Breast epithelium (tissue), 4 donors: ENCODE measurements at regions not wholly inside any gene's neighbourhood (a gene's known extent, or its start where the extent isn't known, plus 50 kb on each side); places are given as distances from the start of the nearest gene placed in this dataset.

Source experiments
- DNase-seq, 2 donors: peaks; one replicate each; pipeline ENCODE4 v3.0.0-alpha.2; 2019; ENCODE audit warnings: low spot score in 2 of 2
- H3K27ac ChIP-seq, 2 donors: fragments of 200-600 bp; sonication (generic) in 1 of 2; one replicate each; pipeline ENCODE4 v1.5.1; 2016 to 2019; ENCODE audit warnings: mild to moderate bottlenecking in 1 of 2
- H3K27me3 ChIP-seq, 2 donors: fragments of 200-600 bp; sonication (generic) in 1 of 2; one replicate each; pipeline versions ENCODE4 v1.5.1 to v1.6.0; 2017 to 2019; ENCODE audit warnings: control low read depth in 1 of 2, mild to moderate bottlenecking in 1 of 2
- H3K36me3 ChIP-seq: fragments of 200-600 bp; one replicate; pipeline ENCODE4 v1.5.1; 2019
- H3K4me1 ChIP-seq, 2 donors: fragments of 200-600 bp; sonication (generic); one replicate each; pipeline ENCODE4 v1.5.1; 2016 to 2019; ENCODE audit warnings: control low read depth in 1 of 2
- H3K4me3 ChIP-seq, 3 donors: fragments of 200-600 bp; sonication (generic); 1 replicate in 2 of 3; 2 replicates in 1 of 3; pipeline ENCODE4 v1.5.1; 2016 to 2019; ENCODE audit warnings: mild to moderate bottlenecking in 3 of 3, moderate library complexity in 2 of 3
- H3K9me3 ChIP-seq, 2 donors: fragments of 200-600 bp; sonication (generic) in 1 of 2; one replicate each; pipeline ENCODE4 v1.5.1; 2016 to 2019; ENCODE audit warnings: control low read depth in 1 of 2
- CTCF ChIP-seq, 3 donors: fragments of 450-650 bp; IDR thresholded peaks; one replicate each; pipeline ENCODE4 v1.5.1; 2016 to 2017; ENCODE audit warnings: antibody characterized with exemption in 3 of 3, mild to moderate bottlenecking in 3 of 3, moderate library complexity in 3 of 3
- POLR2A ChIP-seq: fragments of 450-650 bp; IDR thresholded peaks from one replicate; pipeline ENCODE4 v1.6.1; 2016; ENCODE audit warnings: antibody characterized with exemption, mild to moderate bottlenecking, moderate library complexity
- POLR2AphosphoS5 ChIP-seq, 3 donors: sonication (generic); formaldehyde crosslinking; IDR thresholded peaks; one replicate each; pipeline ENCODE4 v1.6.1; 2017; ENCODE audit warnings: antibody characterized with exemption in 3 of 3
- intact Hi-C: fragments of 100-400 bp; cut with DNase I; formaldehyde crosslinking; loops from one replicate; pipeline ENCODE4 v1.15.1; 2023; ENCODE audit warnings: low total_unique reads

- Histone ChIP-seq H3K4me3 (no peak overlapping the region), H3K4me1 (no peaks in the 10 kb centered on the region), H3K36me3 (no peaks in the 10 kb centered on the region), H3K9me3 (no peaks in the 10 kb centered on the region), H3K27ac (no peak overlapping the region), H3K27me3 (no peaks in the 10 kb centered on the region)
- TF ChIP-seq CTCF (IDR thresholded peaks at IDR 0.05) (no peak), POLR2AphosphoS5 (IDR thresholded peaks at IDR 0.05) (no peak), POLR2A (no peak)
- intact Hi-C loops: no loop called here
- no peak for DNase-seq
Observed at GRCh38 chr9:28287455-28287854, 714.2 kb upstream of the C9orf72 start.

- peak in 1 of 2 donors; percentile 57 for DNase-seq
- no peaks in the 10 kb centered on the region for H3K36me3 ChIP-seq
- H3K9me3 ChIP-seq: no peaks in the 10 kb centered on the region
- intact Hi-C loops: no loop called here
- H3K4me1 ChIP-seq: no peaks in the 10 kb centered on the region
- no peaks in the 10 kb centered on the region for H3K27me3 ChIP-seq
- no peak for TF ChIP-seq POLR2A
- TF ChIP-seq CTCF (IDR thresholded peaks at IDR 0.05): no peak
- no peak for TF ChIP-seq POLR2AphosphoS5 (IDR thresholded peaks at IDR 0.05)
- H3K27ac ChIP-seq: no peak overlapping the region
- H3K4me3 ChIP-seq: no peak overlapping the region
Observed at GRCh38 chr9:28289746-28290145, 716.5 kb upstream of the C9orf72 start.

GRCh38 chr9:28293369-28294090 lies 720.2 kb upstream of the C9orf72 start:
- Histone ChIP-seq H3K36me3 (no peaks in the 10 kb centered on the region), H3K9me3 (no peaks in the 10 kb centered on the region), H3K4me3 (no peak overlapping the region), H3K27ac (no peak overlapping the region), H3K27me3 (no peaks in the 10 kb centered on the region), H3K4me1 (no peaks in the 10 kb centered on the region)
- intact Hi-C loops: no loop called here
- DNase-seq: no peak
- TF ChIP-seq CTCF (IDR thresholded peaks at IDR 0.05): no peak
- no peak for TF ChIP-seq POLR2A
- no peak for TF ChIP-seq POLR2AphosphoS5 (IDR thresholded peaks at IDR 0.05)

- Histone ChIP-seq H3K4me3 (no peak overlapping the region), H3K36me3 (no peaks in the 10 kb centered on the region), H3K4me1 (no peaks in the 10 kb centered on the region), H3K9me3 (no peaks in the 10 kb centered on the region), H3K27me3 (no peaks in the 10 kb centered on the region), H3K27ac (no peak overlapping the region)
- TF ChIP-seq POLR2A (no peak), CTCF (IDR thresholded peaks at IDR 0.05) (no peak), POLR2AphosphoS5 (IDR thresholded peaks at IDR 0.05) (no peak)
- no peak for DNase-seq
- intact Hi-C loops: no loop called here
Observed at GRCh38 chr9:28301281-28301680, 728.0 kb upstream of the C9orf72 start.

GRCh38 chr9:28317745-28318144 lies 744.5 kb upstream of the C9orf72 start:
- H3K9me3 ChIP-seq: peaks cover 0 to 3% of the 10 kb centered on the region in 2 donors
- no peak overlapping the region for H3K4me3 ChIP-seq
- H3K27ac ChIP-seq: no peak overlapping the region
- intact Hi-C loops: no loop called here
- DNase-seq: no peak
- H3K36me3 ChIP-seq: no peaks in the 10 kb centered on the region
- no peaks in the 10 kb centered on the region for H3K4me1 ChIP-seq
- no peaks in the 10 kb centered on the region for H3K27me3 ChIP-seq
- TF ChIP-seq POLR2AphosphoS5 (IDR thresholded peaks at IDR 0.05): no peak
- TF ChIP-seq POLR2A: no peak
- TF ChIP-seq CTCF (IDR thresholded peaks at IDR 0.05): no peak
